ENCODE measurements at regions not wholly inside any gene's neighbourhood (a gene's known extent, or its start where the extent isn't known, plus 50 kb on each side); places are given as distances from the start of the nearest gene placed in this dataset.

GRCh38 chr9:95623640-95624039, 106.9 kb upstream of the PTCH1 start:
- no TSS peak for BruUV-seq (replicated peaks)
- H3K4me2 ChIP-seq (ENCODE audit: insufficient read depth, low read length): no peak overlapping the region
- POLR2A ChIA-PET: no interaction called here
- intact Hi-C loops (cut with micrococcal nuclease): no loop called here
- H3K27ac ChIP-seq (ENCODE audit: extremely low read depth, low read depth, low read length): no peak overlapping the region
- H3K4me1 ChIP-seq (replicated peaks in 1 of 2; ENCODE audit: control insufficient read depth in 2 of 2, insufficient read depth in 2 of 2, low read length in 2 of 2): no peaks in the 10 kb centered on the region
- TF ChIP-seq GATAD2B (IDR thresholded peaks at IDR 0.05; ENCODE audit: borderline replicate concordance): no peak
- no peak for TF ChIP-seq SMARCE1 (IDR thresholded peaks at IDR 0.05)
- TF ChIP-seq HNRNPK (IDR thresholded peaks at IDR 0.05; ENCODE audit: low read depth, low read length, poor library complexity, severe bottlenecking): no peak
- no peak for TF ChIP-seq ZNF384 (IDR thresholded peaks at IDR 0.05; ENCODE audit: low read depth, low read length)
- TF ChIP-seq THAP7 (CRISPR knock-in tag; IDR thresholded peaks at IDR 0.05): no peak
- TF ChIP-seq RFX7 (CRISPR knock-in tag; IDR thresholded peaks at IDR 0.05): no peak
- TF ChIP-seq ESRRB (CRISPR knock-in tag; IDR thresholded peaks at IDR 0.05; ENCODE audit: borderline replicate concordance): no peak
- no peak for TF ChIP-seq ZNF239 (CRISPR knock-in tag; IDR thresholded peaks at IDR 0.05)
- H3K4me3 ChIP-seq: no peak overlapping the region
- no peak for DNase-seq (ENCODE audit: extremely low read depth in 1 of 4, low spot score in 3 of 4)
- no peaks in the 10 kb centered on the region for H3K9me3 ChIP-seq (replicated peaks; ENCODE audit: control insufficient read depth, insufficient read depth, low read depth, low read length)
- ATAC-seq: no peak
- no peaks in the 10 kb centered on the region for H3K79me2 ChIP-seq (ENCODE audit: control insufficient read depth, insufficient read depth, low read length)
- H2AFZ ChIP-seq (ENCODE audit: low read depth, low read length): no peak overlapping the region
- H4K20me1 ChIP-seq (replicated peaks; ENCODE audit: control insufficient read depth, insufficient read depth, low read length): no peaks in the 10 kb centered on the region; the same call in 1 of the 2 replicates
- no peak for FAIRE-seq
- no peaks in the 10 kb centered on the region for H3K36me3 ChIP-seq (ENCODE audit: control insufficient read depth, insufficient read depth, low read length)
- WGBS (ENCODE audit: insufficient coverage, low coverage, missing lambda C conversion rate): 2% methylated on average over 4 of the region's 4 CpGs
- CTCF ChIA-PET (ENCODE audit: low intra/inter-chr PET ratio): no interaction called here
- H3K27me3 ChIP-seq (ENCODE audit: control insufficient read depth in 2 of 2, insufficient read depth in 2 of 2, low read length in 2 of 2): peaks cover 31 to 55% of the 10 kb centered on the region in 2 experiments
- in situ Hi-C loops (cut with MboI): no loop called here
- no peak overlapping the region for H3K9ac ChIP-seq (ENCODE audit: insufficient read depth in 1 of 2, low read depth in 2 of 2, low read length in 2 of 2)
- H3K9me1 ChIP-seq (ENCODE audit: control insufficient read depth, insufficient read depth, low read length): no peaks in the 10 kb centered on the region

Measured in K562 (cell line).